Activated B cell treated with CpG ODN at 0.5 μM for 24 hours (primary cell): ENCODE measurements at regions not wholly inside any gene's neighbourhood (a gene's known extent, or its start where the extent isn't known, plus 50 kb on each side); places are given as distances from the start of the nearest gene placed in this dataset.

Source experiments
- ATAC-seq: fragments of 200-7000 bp; cut with Tn5 transposase; one replicate; pipeline ENCODE4 v1.10.0; 2021; ENCODE audit warnings: low read depth, mild to moderate bottlenecking, moderate library complexity
- CTCF ChIA-PET: fragments of 350-600 bp; sonication (Branson Sonifier 250); formaldehyde crosslinking; loops from one replicate; lab custom pipeline; 2021; ENCODE audit warnings: antibody characterized with exemption; lab: Charles Lee
- POLR2A ChIA-PET: fragments of 350-600 bp; sonication (Branson Sonifier 250); formaldehyde crosslinking; loops from one replicate; lab custom pipeline; 2021; ENCODE audit warnings: antibody characterized with exemption; lab: Charles Lee
- DNase-seq: peaks from one replicate; pipeline ENCODE4 v3.0.0; 2022
- H3K27ac Mint-ChIP-seq: one replicate; pipeline ENCODE4 v1.8.0; 2020; ENCODE audit warnings: mixed read lengths
- H3K27me3 Mint-ChIP-seq: one replicate; pipeline ENCODE4 v1.8.0; 2021; ENCODE audit warnings: mixed read lengths
- H3K36me3 Mint-ChIP-seq: one replicate; pipeline ENCODE4 v1.8.0; 2021; ENCODE audit warnings: low read depth, mixed read lengths
- H3K4me1 Mint-ChIP-seq: one replicate; pipeline ENCODE4 v1.8.0; 2021; ENCODE audit warnings: mixed read lengths
- H3K4me3 Mint-ChIP-seq: one replicate; pipeline ENCODE4 v1.8.0; 2020; ENCODE audit warnings: mild to moderate bottlenecking, mixed read lengths
- H3K9me3 Mint-ChIP-seq: one replicate; pipeline ENCODE4 v1.8.0; 2020; ENCODE audit warnings: mixed read lengths
- intact Hi-C: fragments of 100-400 bp; cut with micrococcal nuclease; formaldehyde crosslinking; loops from one replicate; pipeline ENCODE4 v1.15.1; 2024
- TF ChIP-seq, protein P1 (sequence below): fragments of 200-600 bp; IDR thresholded peaks from one replicate; pipeline ENCODE4 v1.8.0; 2022; ENCODE audit warnings: antibody characterized with exemption, mild to moderate bottlenecking

DNA sequence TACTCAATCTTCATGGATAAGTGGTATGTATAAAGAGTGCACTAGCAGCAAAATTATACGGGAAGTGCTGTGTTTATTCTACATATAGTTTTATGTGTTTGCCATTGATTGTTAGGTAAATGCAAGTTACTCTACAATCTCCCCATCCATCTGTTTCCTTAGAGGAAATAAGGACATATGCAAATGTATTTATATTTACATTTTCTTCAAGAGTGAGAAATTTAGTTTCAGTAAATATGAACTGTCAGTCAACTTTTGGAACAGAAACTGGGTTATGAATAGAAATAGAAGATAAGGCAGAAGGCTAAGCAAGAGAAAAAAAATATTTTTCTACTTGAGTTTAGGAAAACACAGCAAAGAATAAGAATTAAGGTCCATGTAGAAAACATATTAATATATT lies 176.1 kb upstream of the KLHL1 start:
- POLR2A ChIA-PET: no interaction called here
- no peaks in the 10 kb centered on the region for H3K4me1 Mint-ChIP-seq
- ATAC-seq: no peak
- H3K27ac Mint-ChIP-seq: no peak overlapping the region
- no peak overlapping the region for H3K4me3 Mint-ChIP-seq
- CTCF ChIA-PET: no interaction called here
- intact Hi-C loops: no loop called here
- peaks cover 9% of the 10 kb centered on the region for H3K9me3 Mint-ChIP-seq
- no peak for DNase-seq
- no peaks in the 10 kb centered on the region for H3K36me3 Mint-ChIP-seq
- TF ChIP-seq, protein P1, sequence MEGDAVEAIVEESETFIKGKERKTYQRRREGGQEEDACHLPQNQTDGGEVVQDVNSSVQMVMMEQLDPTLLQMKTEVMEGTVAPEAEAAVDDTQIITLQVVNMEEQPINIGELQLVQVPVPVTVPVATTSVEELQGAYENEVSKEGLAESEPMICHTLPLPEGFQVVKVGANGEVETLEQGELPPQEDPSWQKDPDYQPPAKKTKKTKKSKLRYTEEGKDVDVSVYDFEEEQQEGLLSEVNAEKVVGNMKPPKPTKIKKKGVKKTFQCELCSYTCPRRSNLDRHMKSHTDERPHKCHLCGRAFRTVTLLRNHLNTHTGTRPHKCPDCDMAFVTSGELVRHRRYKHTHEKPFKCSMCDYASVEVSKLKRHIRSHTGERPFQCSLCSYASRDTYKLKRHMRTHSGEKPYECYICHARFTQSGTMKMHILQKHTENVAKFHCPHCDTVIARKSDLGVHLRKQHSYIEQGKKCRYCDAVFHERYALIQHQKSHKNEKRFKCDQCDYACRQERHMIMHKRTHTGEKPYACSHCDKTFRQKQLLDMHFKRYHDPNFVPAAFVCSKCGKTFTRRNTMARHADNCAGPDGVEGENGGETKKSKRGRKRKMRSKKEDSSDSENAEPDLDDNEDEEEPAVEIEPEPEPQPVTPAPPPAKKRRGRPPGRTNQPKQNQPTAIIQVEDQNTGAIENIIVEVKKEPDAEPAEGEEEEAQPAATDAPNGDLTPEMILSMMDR: no peak
- no peaks in the 10 kb centered on the region for H3K27me3 Mint-ChIP-seq

DNA sequence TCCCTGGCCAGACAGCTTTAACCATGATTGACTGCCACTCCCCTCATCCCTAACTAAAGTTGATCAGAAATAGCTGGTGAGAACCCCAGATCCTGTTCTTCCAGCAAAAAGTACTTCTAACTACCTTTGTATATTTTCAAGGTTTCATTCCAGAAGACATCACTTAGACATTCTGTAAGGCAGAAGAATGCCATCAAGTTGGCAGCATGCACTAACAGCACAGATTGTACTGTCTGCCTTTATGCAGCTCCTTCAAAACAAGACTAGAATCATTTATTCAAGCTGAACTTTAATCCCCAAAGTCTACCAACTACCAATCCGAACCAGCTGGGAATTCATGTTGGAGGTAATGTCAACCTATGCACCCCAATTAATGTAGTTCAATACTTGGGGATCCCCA lies 167.6 kb upstream of the KLHL1 start:
- Mint-ChIP-seq H3K4me3 (no peak overlapping the region), H3K9me3 (peaks cover 5% of the 10 kb centered on the region), H3K4me1 (no peaks in the 10 kb centered on the region), H3K27ac (no peak overlapping the region), H3K27me3 (no peaks in the 10 kb centered on the region), H3K36me3 (no peaks in the 10 kb centered on the region)
- no peak for DNase-seq
- intact Hi-C loops: no loop called here
- ChIA-PET CTCF (no interaction called here), POLR2A (no interaction called here)
- ATAC-seq: no peak
- TF ChIP-seq, protein P1: no peak

DNA sequence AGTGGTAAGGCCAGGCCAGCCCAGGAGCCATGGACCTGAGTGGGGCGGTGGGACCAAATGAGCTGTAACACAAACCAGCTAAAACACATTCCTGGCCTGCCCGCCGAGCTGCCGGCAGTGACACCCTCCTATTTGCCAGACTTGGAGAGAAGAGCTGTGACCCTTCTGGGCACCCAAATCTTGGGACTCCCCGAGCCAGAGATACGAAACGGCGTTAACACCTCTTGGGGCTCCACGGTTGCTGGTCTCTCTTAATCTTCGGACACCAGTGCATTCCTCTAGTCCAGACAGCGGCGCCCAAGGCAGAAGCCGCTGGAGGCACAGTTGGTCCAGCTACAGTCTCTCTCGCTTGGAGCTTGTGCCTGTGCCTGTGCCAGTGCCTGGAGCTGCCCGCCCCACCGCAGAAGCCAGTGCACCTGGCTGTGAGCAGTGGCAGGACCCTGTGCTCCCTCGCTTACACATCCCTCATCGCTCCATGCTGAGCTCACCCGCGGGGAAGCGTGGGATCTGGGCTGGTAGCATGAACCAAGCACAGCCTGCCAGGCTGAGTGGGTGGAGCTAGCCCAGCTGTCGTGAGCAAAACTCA lies 147.2 kb upstream of the KLHL1 start:
- peaks cover 19% of the 10 kb centered on the region for H3K9me3 Mint-ChIP-seq
- H3K4me3 Mint-ChIP-seq: no peak overlapping the region
- DNase-seq (no peak), ATAC-seq (no peak)
- CTCF ChIA-PET: no interaction called here
- H3K36me3 Mint-ChIP-seq: no peaks in the 10 kb centered on the region
- intact Hi-C loops: no loop called here
- POLR2A ChIA-PET: no interaction called here
- no peaks in the 10 kb centered on the region for H3K27me3 Mint-ChIP-seq
- H3K4me1 Mint-ChIP-seq: no peaks in the 10 kb centered on the region
- H3K27ac Mint-ChIP-seq: no peak overlapping the region
- TF ChIP-seq, protein P1: no peak

DNA sequence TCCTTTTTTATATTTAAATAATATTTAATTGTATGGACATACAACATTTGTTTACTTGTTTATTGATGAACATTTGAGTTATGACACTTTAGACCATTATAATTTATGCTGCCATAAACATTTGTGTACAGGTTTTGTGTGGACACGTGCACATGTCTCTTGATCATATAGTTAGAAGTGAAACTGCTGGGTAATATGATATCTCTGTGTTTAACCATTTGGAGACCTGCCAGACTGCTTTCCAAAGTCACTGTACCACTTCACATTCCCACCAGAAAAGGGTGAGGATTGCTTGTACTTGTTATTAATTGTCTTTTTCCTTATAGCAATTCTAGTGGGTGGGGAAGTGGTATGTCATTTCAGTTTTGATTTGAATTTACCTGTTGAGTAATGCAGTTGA lies 145.6 kb upstream of the KLHL1 start:
- no peak overlapping the region for H3K27ac Mint-ChIP-seq
- ATAC-seq: no peak
- ChIA-PET POLR2A (no interaction called here), CTCF (no interaction called here)
- TF ChIP-seq, protein P1: no peak
- intact Hi-C loops: no loop called here
- H3K4me1 Mint-ChIP-seq: no peaks in the 10 kb centered on the region
- no peak overlapping the region for H3K4me3 Mint-ChIP-seq
- no peaks in the 10 kb centered on the region for H3K36me3 Mint-ChIP-seq
- peaks cover 15% of the 10 kb centered on the region for H3K9me3 Mint-ChIP-seq
- no peak for DNase-seq
- no peaks in the 10 kb centered on the region for H3K27me3 Mint-ChIP-seq

DNA sequence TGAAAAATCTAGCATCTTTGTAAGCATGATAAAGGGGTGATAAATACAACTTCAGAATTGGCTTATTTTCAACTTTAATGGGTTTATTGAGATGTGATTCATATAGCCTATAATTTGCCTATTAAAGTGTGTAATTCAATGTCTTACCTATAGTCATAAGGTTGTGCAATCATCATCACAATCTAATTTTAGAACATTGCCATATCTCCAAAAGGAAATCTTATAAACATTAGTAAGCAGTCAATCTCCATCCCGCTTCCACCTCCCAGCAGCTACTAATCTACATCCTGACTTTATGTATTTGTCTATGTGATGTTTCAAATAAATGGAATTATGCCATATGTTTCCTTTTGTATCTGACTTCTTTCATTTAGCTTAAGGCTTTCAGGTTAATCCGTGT lies 145.2 kb upstream of the KLHL1 start:
- ChIA-PET CTCF (no interaction called here), POLR2A (no interaction called here)
- intact Hi-C loops: no loop called here
- TF ChIP-seq, protein P1: no peak
- no peaks in the 10 kb centered on the region for H3K4me1 Mint-ChIP-seq
- H3K27me3 Mint-ChIP-seq: no peaks in the 10 kb centered on the region
- no peak for ATAC-seq
- H3K27ac Mint-ChIP-seq: no peak overlapping the region
- H3K4me3 Mint-ChIP-seq: no peak overlapping the region
- no peak for DNase-seq
- H3K9me3 Mint-ChIP-seq: peaks cover 15% of the 10 kb centered on the region
- no peaks in the 10 kb centered on the region for H3K36me3 Mint-ChIP-seq
